AG09309 (cell line): ENCODE measurements at regions not wholly inside any gene's neighbourhood (a gene's known extent, or its start where the extent isn't known, plus 50 kb on each side); places are given as distances from the start of the nearest gene placed in this dataset.

Experiments used
- DNase-seq: peaks from one replicate; pipeline ENCODE4 v3.0.0-alpha.2; 2010; ENCODE audit warnings: low read depth
- H3K4me3 ChIP-seq: 2 replicates; pipeline ENCODE4 v1.5.1; 2011; ENCODE audit warnings: mild to moderate bottlenecking, low read depth, low read length, moderate library complexity; ENCODE audit not compliant: control insufficient read depth
- CTCF ChIP-seq: IDR thresholded peaks from 2 replicates; pipeline ENCODE4 v1.5.1; 2011; ENCODE audit warnings: mild to moderate bottlenecking, low read depth, low read length, inconsistent platforms; ENCODE audit not compliant: insufficient read depth, control insufficient read depth; ENCODE audit errors: missing control alignments

- no peak for DNase-seq
- no peak for TF ChIP-seq CTCF
- H3K4me3 ChIP-seq, result no peak overlapping the region
Observed at GRCh38 chr9:119652931-119653330, 283.7 kb upstream of the BRINP1 start.

- no peak for TF ChIP-seq CTCF
- no peak for DNase-seq
- H3K4me3 ChIP-seq, result no peak overlapping the region
Observed at GRCh38 chr9:119649205-119649604, 280.0 kb upstream of the BRINP1 start.

- DNase-seq, result no peak
- H3K4me3 ChIP-seq, result no peak overlapping the region
- TF ChIP-seq CTCF, result no peak
Observed at GRCh38 chr9:119639287-119639955, 270.2 kb upstream of the BRINP1 start.

GRCh38 chr9:119634006-119634405 lies 264.8 kb upstream of the BRINP1 start:
- no peak for DNase-seq
- H3K4me3 ChIP-seq, result no peak overlapping the region
- no peak for TF ChIP-seq CTCF

- DNase-seq, result no peak
- no peak overlapping the region for H3K4me3 ChIP-seq
- no peak for TF ChIP-seq CTCF
Observed at GRCh38 chr9:119611565-119611964, 242.3 kb upstream of the BRINP1 start.

GRCh38 chr9:119609277-119609971 lies 240.2 kb upstream of the BRINP1 start:
- DNase-seq, result no peak
- H3K4me3 ChIP-seq, result no peak overlapping the region
- no peak for TF ChIP-seq CTCF
